ENCODE measurements at regions not wholly inside any gene's neighbourhood (a gene's known extent, or its start where the extent isn't known, plus 50 kb on each side); places are given as distances from the start of the nearest gene placed in this dataset.

- no peak for TF ChIP-seq CTCF (conservative IDR thresholded peaks at IDR 0.05)
- no peak for TF ChIP-seq EZH2 (IDR thresholded peaks at IDR 0.05; ENCODE audit: low read depth)
These were observed 340.4 kb upstream of the MMADHC start for GRCh38 chr2:149928011-149928410.

All from PC-9 (cell line).